HEK293T (cell line): ENCODE measurements at regions not wholly inside any gene's neighbourhood (a gene's known extent, or its start where the extent isn't known, plus 50 kb on each side); places are given as distances from the start of the nearest gene placed in this dataset.

Source experiments
- BHLHE40 ChIP-seq: fragments of 450-650 bp; IDR thresholded peaks from 2 replicates; pipeline ENCODE4 v1.6.1; 2016; ENCODE audit warnings: mild to moderate bottlenecking, moderate library complexity, borderline replicate concordance
- CTBP1 ChIP-seq: fragments of 450-650 bp; IDR thresholded peaks from 2 replicates; pipeline ENCODE4 v1.6.1; 2016; ENCODE audit warnings: borderline replicate concordance
- ELF4 ChIP-seq: fragments of 450-650 bp; IDR thresholded peaks from 2 replicates; pipeline ENCODE4 v1.6.1; 2017; ENCODE audit warnings: antibody characterized with exemption
- FOXA1 ChIP-seq: fragments of 450-650 bp; IDR thresholded peaks from 2 replicates; pipeline ENCODE4 v1.6.1; 2016; ENCODE audit warnings: mild to moderate bottlenecking
- FOXK2 ChIP-seq: fragments of 450-650 bp; IDR thresholded peaks from 2 replicates; pipeline ENCODE4 v1.6.1; 2016; ENCODE audit warnings: mild to moderate bottlenecking
- FOXM1 ChIP-seq: fragments of 450-650 bp; IDR thresholded peaks from 2 replicates; pipeline ENCODE4 v1.6.1; 2017; ENCODE audit warnings: mild to moderate bottlenecking, borderline replicate concordance
- LEF1 ChIP-seq: fragments of 450-650 bp; IDR thresholded peaks from 2 replicates; pipeline ENCODE4 v1.6.1; 2017; ENCODE audit warnings: mild to moderate bottlenecking, borderline replicate concordance
- SP1 ChIP-seq: fragments of 450-650 bp; IDR thresholded peaks from 2 replicates; pipeline ENCODE4 v1.6.1; 2017
- SUZ12 ChIP-seq: fragments of 450-650 bp; IDR thresholded peaks from 2 replicates; pipeline ENCODE4 v1.6.1; 2016; ENCODE audit warnings: mild to moderate bottlenecking
- ZNF384 ChIP-seq: fragments of 450-650 bp; IDR thresholded peaks from 2 replicates; pipeline ENCODE4 v1.6.1; 2016

DNA sequence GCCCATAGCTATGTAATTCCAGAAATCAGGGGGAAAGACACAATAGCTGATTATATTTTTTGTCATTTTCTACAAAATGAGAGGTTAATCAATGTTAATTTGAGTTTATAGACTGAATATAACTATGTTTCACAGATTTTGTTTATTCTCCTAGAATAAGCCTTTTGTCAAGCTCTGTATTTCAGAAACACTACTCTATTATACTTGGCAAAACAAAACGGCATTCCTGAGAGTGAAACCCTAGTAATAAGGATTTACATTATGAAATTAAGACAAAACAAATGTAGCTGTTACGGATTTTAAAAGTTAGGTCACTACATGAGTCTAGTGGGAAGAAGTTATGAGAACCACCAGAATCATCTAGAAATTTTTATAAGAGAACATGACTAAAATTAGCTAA is 334.2 kb downstream of the KLF12 start:
- TF ChIP-seq BHLHE40 (no peak), FOXM1 (no peak), FOXK2 (no peak), ELF4 (no peak), FOXA1 (no peak), SP1 (no peak), SUZ12 (no peak), CTBP1 (no peak), ZNF384 (no peak), LEF1 (no peak)
